Nephron (organoid): ENCODE measurements at regions not wholly inside any gene's neighbourhood (a gene's known extent, or its start where the extent isn't known, plus 50 kb on each side); places are given as distances from the start of the nearest gene placed in this dataset.
A peak's percentile ranks its signal among the peaks of the same experiment; 100 is the strongest.

ENCODE experiments used
- H3K27ac Mint-ChIP-seq, 3 experiments: 2 replicates each; pipeline ENCODE4 v1.8.0; 2020; ENCODE audit warnings: mixed read lengths in 3 of 3, mild to moderate bottlenecking in 2 of 3, moderate library complexity in 1 of 3
- H3K27me3 Mint-ChIP-seq: 2 replicates; pipeline ENCODE4 v1.8.0; 2021; ENCODE audit warnings: low read depth, mild to moderate bottlenecking, moderate library complexity, mixed read lengths
- H3K36me3 Mint-ChIP-seq: 2 replicates; pipeline ENCODE4 v1.8.0; 2020; ENCODE audit warnings: low read depth, mixed read lengths
- H3K4me1 Mint-ChIP-seq: 2 replicates; pipeline ENCODE4 v1.8.0; 2020; ENCODE audit warnings: mixed read lengths
- H3K4me3 Mint-ChIP-seq, 3 experiments: 2 replicates each; pipeline ENCODE4 v1.8.0; 2020; ENCODE audit warnings: mild to moderate bottlenecking in 3 of 3, mixed read lengths in 3 of 3, moderate library complexity in 2 of 3
- H3K9me3 Mint-ChIP-seq: 2 replicates; pipeline ENCODE4 v1.8.0; 2020; ENCODE audit warnings: mixed read lengths
- TF ChIP-seq, protein P1 (sequence below), 3 experiments: fragments of 200-600 bp; sonication (generic); IDR thresholded peaks; one replicate each; pipeline ENCODE4 v1.5.0; 2021; ENCODE audit warnings: antibody characterized with exemption in 3 of 3; ENCODE audit not compliant: unreplicated experiment in 3 of 3

- Mint-ChIP-seq H3K4me1 (peaks cover 18% of the 10 kb centered on the region), H3K9me3 (no peaks in the 10 kb centered on the region)
- TF ChIP-seq, protein P1, sequence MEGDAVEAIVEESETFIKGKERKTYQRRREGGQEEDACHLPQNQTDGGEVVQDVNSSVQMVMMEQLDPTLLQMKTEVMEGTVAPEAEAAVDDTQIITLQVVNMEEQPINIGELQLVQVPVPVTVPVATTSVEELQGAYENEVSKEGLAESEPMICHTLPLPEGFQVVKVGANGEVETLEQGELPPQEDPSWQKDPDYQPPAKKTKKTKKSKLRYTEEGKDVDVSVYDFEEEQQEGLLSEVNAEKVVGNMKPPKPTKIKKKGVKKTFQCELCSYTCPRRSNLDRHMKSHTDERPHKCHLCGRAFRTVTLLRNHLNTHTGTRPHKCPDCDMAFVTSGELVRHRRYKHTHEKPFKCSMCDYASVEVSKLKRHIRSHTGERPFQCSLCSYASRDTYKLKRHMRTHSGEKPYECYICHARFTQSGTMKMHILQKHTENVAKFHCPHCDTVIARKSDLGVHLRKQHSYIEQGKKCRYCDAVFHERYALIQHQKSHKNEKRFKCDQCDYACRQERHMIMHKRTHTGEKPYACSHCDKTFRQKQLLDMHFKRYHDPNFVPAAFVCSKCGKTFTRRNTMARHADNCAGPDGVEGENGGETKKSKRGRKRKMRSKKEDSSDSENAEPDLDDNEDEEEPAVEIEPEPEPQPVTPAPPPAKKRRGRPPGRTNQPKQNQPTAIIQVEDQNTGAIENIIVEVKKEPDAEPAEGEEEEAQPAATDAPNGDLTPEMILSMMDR (IDR thresholded peaks at IDR 0.05; ENCODE audit: unreplicated experiment in 3 of 3), result no peak
Observed at GRCh38 chr9:19999491-20000057, 210.7 kb upstream of the SLC24A2 start.

GRCh38 chr9:19998823-19999455 lies 210.1 kb upstream of the SLC24A2 start:
- no peak overlapping the region for H3K4me3 Mint-ChIP-seq
- peak overlapping the region in 2 of 3 experiments; percentile 37 to 63 for H3K27ac Mint-ChIP-seq
- H3K36me3 Mint-ChIP-seq, result no peaks in the 10 kb centered on the region
- TF ChIP-seq, protein P1 (IDR thresholded peaks at IDR 0.05; ENCODE audit: unreplicated experiment in 3 of 3), result no peak
- H3K27me3 Mint-ChIP-seq, result peaks cover 4% of the 10 kb centered on the region
- no peaks in the 10 kb centered on the region for H3K9me3 Mint-ChIP-seq
- H3K4me1 Mint-ChIP-seq, result peaks cover 18% of the 10 kb centered on the region

More at GRCh38 chr9:19999491-20000057, 210.7 kb upstream of the SLC24A2 start:
- H3K36me3 Mint-ChIP-seq, result no peaks in the 10 kb centered on the region
- H3K27me3 Mint-ChIP-seq, result peaks cover 3% of the 10 kb centered on the region
- no peak overlapping the region for H3K4me3 Mint-ChIP-seq
- H3K27ac Mint-ChIP-seq, result peak overlapping the region; percentile 35 to 63 (median 37)

GRCh38 chr9:19998153-19998552 lies 209.3 kb upstream of the SLC24A2 start:
- Mint-ChIP-seq H3K36me3 (no peaks in the 10 kb centered on the region), H3K4me3 (no peak overlapping the region), H3K9me3 (no peaks in the 10 kb centered on the region), H3K4me1 (peaks cover 18% of the 10 kb centered on the region), H3K27ac (peak overlapping the region in 1 of 3 experiments; percentile 8), H3K27me3 (peaks cover 7% of the 10 kb centered on the region)
- TF ChIP-seq, protein P1 (IDR thresholded peaks at IDR 0.05; ENCODE audit: unreplicated experiment in 3 of 3), result no peak

- Mint-ChIP-seq H3K27me3 (peaks cover 7% of the 10 kb centered on the region), H3K36me3 (no peaks in the 10 kb centered on the region), H3K9me3 (no peaks in the 10 kb centered on the region), H3K4me1 (peaks cover 12% of the 10 kb centered on the region), H3K27ac (no peak overlapping the region), H3K4me3 (no peak overlapping the region)
- TF ChIP-seq, protein P1 (IDR thresholded peaks at IDR 0.05; ENCODE audit: unreplicated experiment in 3 of 3), result no peak
Observed at GRCh38 chr9:19995619-19996018, 206.8 kb upstream of the SLC24A2 start.

- H3K36me3 Mint-ChIP-seq, result no peaks in the 10 kb centered on the region
- H3K27ac Mint-ChIP-seq, result no peak overlapping the region
- H3K4me1 Mint-ChIP-seq, result peaks cover 2% of the 10 kb centered on the region
- H3K9me3 Mint-ChIP-seq, result no peaks in the 10 kb centered on the region
- no peak overlapping the region for H3K4me3 Mint-ChIP-seq
- TF ChIP-seq, protein P1 (IDR thresholded peaks at IDR 0.05; ENCODE audit: unreplicated experiment in 3 of 3), result no peak
- H3K27me3 Mint-ChIP-seq, result peaks cover 7% of the 10 kb centered on the region
Observed at GRCh38 chr9:19994296-19994695, 205.5 kb upstream of the SLC24A2 start.

DNA sequence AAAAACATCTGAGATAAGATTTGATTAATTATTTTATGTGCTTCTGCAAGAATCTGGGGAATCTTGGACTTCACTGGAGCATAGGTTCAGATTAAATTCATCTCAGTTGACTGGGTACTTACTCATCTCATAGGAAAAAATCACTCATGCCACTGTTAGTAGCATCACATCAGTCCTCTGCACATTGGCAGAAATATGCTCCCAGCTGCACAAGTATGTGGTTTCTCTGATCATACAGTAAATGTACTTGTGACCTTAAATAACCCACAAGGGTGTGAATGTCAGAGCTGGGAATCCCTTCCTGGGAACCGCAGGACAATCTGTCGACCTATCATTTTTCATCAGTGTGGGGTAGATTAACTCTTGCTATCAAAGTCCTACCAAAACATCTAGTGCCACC lies 203.7 kb upstream of the SLC24A2 start:
- TF ChIP-seq, protein P1 (IDR thresholded peaks at IDR 0.05; ENCODE audit: unreplicated experiment in 3 of 3), result no peak
- Mint-ChIP-seq H3K4me1 (no peaks in the 10 kb centered on the region), H3K27ac (no peak overlapping the region)

More for the DNA sequence above, 203.7 kb upstream of the SLC24A2 start:
- H3K27me3 Mint-ChIP-seq, result peaks cover 4% of the 10 kb centered on the region
- no peak overlapping the region for H3K4me3 Mint-ChIP-seq
- H3K9me3 Mint-ChIP-seq, result no peaks in the 10 kb centered on the region
- no peaks in the 10 kb centered on the region for H3K36me3 Mint-ChIP-seq
